Tibial nerve (tissue), 4 donors: ENCODE measurements at regions not wholly inside any gene's neighbourhood (a gene's known extent, or its start where the extent isn't known, plus 50 kb on each side); places are given as distances from the start of the nearest gene placed in this dataset.

Source experiments
- EP300 ChIP-seq, 2 donors: sonication (generic); formaldehyde crosslinking; IDR thresholded peaks; one replicate each; pipeline ENCODE4 v1.6.1; 2017; ENCODE audit warnings: antibody characterized with exemption in 2 of 2, mild to moderate bottlenecking in 1 of 2
- POLR2A ChIP-seq, 2 donors: fragments of 450-650 bp; IDR thresholded peaks; one replicate each; pipeline ENCODE4 v1.6.1; 2017; ENCODE audit warnings: antibody characterized with exemption in 2 of 2, mild to moderate bottlenecking in 2 of 2, moderate library complexity in 2 of 2
- TF ChIP-seq, protein P1 (sequence below), 5 experiments: fragments of 200-600 bp in 3 of 5; fragments of 450-650 bp in 2 of 5; sonication (generic) in 3 of 5; IDR thresholded peaks; one replicate each; pipeline ENCODE4 v1.5.1; 2016 to 2019; ENCODE audit warnings: antibody characterized with exemption in 5 of 5, mild to moderate bottlenecking in 3 of 5, moderate library complexity in 2 of 5

DNA sequence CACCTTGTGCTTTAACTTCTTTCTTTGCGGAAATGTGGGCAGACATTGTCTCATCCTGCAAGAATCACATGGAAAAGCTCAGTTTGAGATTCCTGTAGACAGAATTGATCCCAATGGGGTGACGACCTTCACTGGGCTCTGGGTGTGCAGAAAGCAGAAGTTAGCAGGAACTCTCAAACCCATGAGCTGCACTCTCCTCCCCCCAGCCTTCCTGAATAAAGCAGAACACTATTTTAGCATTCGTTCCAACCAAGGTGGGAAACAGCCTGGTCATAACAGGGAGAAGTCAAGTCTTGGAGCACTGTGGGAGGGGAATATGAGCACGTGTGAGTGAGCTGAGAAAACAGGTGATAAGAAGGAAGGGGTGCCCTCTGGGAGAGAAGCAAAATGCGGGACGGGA is 87.4 kb upstream of the FER start:
- TF ChIP-seq, protein P1, sequence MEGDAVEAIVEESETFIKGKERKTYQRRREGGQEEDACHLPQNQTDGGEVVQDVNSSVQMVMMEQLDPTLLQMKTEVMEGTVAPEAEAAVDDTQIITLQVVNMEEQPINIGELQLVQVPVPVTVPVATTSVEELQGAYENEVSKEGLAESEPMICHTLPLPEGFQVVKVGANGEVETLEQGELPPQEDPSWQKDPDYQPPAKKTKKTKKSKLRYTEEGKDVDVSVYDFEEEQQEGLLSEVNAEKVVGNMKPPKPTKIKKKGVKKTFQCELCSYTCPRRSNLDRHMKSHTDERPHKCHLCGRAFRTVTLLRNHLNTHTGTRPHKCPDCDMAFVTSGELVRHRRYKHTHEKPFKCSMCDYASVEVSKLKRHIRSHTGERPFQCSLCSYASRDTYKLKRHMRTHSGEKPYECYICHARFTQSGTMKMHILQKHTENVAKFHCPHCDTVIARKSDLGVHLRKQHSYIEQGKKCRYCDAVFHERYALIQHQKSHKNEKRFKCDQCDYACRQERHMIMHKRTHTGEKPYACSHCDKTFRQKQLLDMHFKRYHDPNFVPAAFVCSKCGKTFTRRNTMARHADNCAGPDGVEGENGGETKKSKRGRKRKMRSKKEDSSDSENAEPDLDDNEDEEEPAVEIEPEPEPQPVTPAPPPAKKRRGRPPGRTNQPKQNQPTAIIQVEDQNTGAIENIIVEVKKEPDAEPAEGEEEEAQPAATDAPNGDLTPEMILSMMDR (IDR thresholded peaks at IDR 0.05), result no peak
- TF ChIP-seq EP300 (IDR thresholded peaks at IDR 0.05) (no peak), POLR2A (IDR thresholded peaks at IDR 0.05) (no peak)
